ENCODE measurements at regions not wholly inside any gene's neighbourhood (a gene's known extent, or its start where the extent isn't known, plus 50 kb on each side); places are given as distances from the start of the nearest gene placed in this dataset.

GRCh38 chr12:127760996-127761395 is 506.0 kb upstream of the TMEM132C start:
- H3K9ac ChIP-seq = no peak overlapping the region
- no peak overlapping the region for H3K4me2 ChIP-seq
- Mint-ChIP-seq H3K4me3 (no peak overlapping the region), H3K27me3 (ENCODE audit: insufficient read depth, low read depth) (peaks cover 4% of the 10 kb centered on the region), H3K27ac (no peak overlapping the region), H3K9me3 (peaks cover 4% of the 10 kb centered on the region), H3K4me1 (peaks cover 3% of the 10 kb centered on the region), H3K36me3 (no peaks in the 10 kb centered on the region)
- H2AFZ ChIP-seq (replicated peaks) = no peak overlapping the region
- H3K36me3 ChIP-seq = no peaks in the 10 kb centered on the region
- H3K4me3 ChIP-seq = no peak overlapping the region
- H3K79me2 ChIP-seq (ENCODE audit: low read depth) = no peaks in the 10 kb centered on the region
- no peaks in the 10 kb centered on the region for H4K20me1 ChIP-seq (ENCODE audit: low read depth)
- no peaks in the 10 kb centered on the region for H3K4me1 ChIP-seq
- DNase-seq (ENCODE audit: low spot score) = peak; percentile 2
- no peaks in the 10 kb centered on the region for H3K27me3 ChIP-seq
- H3K27ac ChIP-seq = no peak overlapping the region
- H3K9me3 ChIP-seq (ENCODE audit: low read depth) = no peaks in the 10 kb centered on the region
- H3F3A ChIP-seq (ENCODE audit: low read depth) = no peaks in the 10 kb centered on the region
- TF ChIP-seq EZH2phosphoT487 (IDR thresholded peaks at IDR 0.05) (no peak), EZH2 (IDR thresholded peaks at IDR 0.05) (no peak), CTCF (IDR thresholded peaks at IDR 0.05) (no peak)

- peaks cover 3% of the 10 kb centered on the region for H3K4me1 Mint-ChIP-seq
Observed at GRCh38 chr12:127761880-127762279, 505.1 kb upstream of the TMEM132C start.

GRCh38 chr12:127767656-127768055 is 499.3 kb upstream of the TMEM132C start:
- Histone ChIP-seq H3K27me3 (no peaks in the 10 kb centered on the region), H3K4me3 (no peak overlapping the region), H3F3A (ENCODE audit: low read depth) (no peaks in the 10 kb centered on the region), H3K4me1 (no peaks in the 10 kb centered on the region), H3K4me2 (no peak overlapping the region), H3K9ac (no peak overlapping the region), H4K20me1 (ENCODE audit: low read depth) (no peaks in the 10 kb centered on the region), H2AFZ (replicated peaks) (no peak overlapping the region), H3K79me2 (ENCODE audit: low read depth) (no peaks in the 10 kb centered on the region), H3K27ac (no peak overlapping the region), H3K9me3 (ENCODE audit: low read depth) (no peaks in the 10 kb centered on the region), H3K36me3 (no peaks in the 10 kb centered on the region)
- Mint-ChIP-seq H3K9me3 (no peaks in the 10 kb centered on the region), H3K4me1 (no peaks in the 10 kb centered on the region), H3K27ac (no peak overlapping the region), H3K27me3 (ENCODE audit: insufficient read depth, low read depth) (peaks cover 4% of the 10 kb centered on the region), H3K36me3 (no peaks in the 10 kb centered on the region), H3K4me3 (no peak overlapping the region)
- TF ChIP-seq CTCF (IDR thresholded peaks at IDR 0.05) (no peak), EZH2phosphoT487 (IDR thresholded peaks at IDR 0.05) (no peak), EZH2 (IDR thresholded peaks at IDR 0.05) (no peak)
- DNase-seq (ENCODE audit: low spot score) = no peak

More at GRCh38 chr12:127761880-127762279, 505.1 kb upstream of the TMEM132C start:
- no peak for TF ChIP-seq CTCF (IDR thresholded peaks at IDR 0.05)
- no peak for TF ChIP-seq EZH2 (IDR thresholded peaks at IDR 0.05)
- no peak for TF ChIP-seq EZH2phosphoT487 (IDR thresholded peaks at IDR 0.05)
- H2AFZ ChIP-seq (replicated peaks) = no peak overlapping the region
- H3K4me1 ChIP-seq = no peaks in the 10 kb centered on the region
- H3K27ac ChIP-seq = no peak overlapping the region
- peaks cover 4% of the 10 kb centered on the region for H3K27me3 Mint-ChIP-seq (ENCODE audit: insufficient read depth, low read depth)
- H3K4me3 ChIP-seq = no peak overlapping the region
- no peaks in the 10 kb centered on the region for H4K20me1 ChIP-seq (ENCODE audit: low read depth)
- no peaks in the 10 kb centered on the region for H3K36me3 ChIP-seq
- no peak overlapping the region for H3K4me2 ChIP-seq
- H3K9me3 ChIP-seq (ENCODE audit: low read depth) = no peaks in the 10 kb centered on the region
- no peaks in the 10 kb centered on the region for H3K9me3 Mint-ChIP-seq
- H3K27ac Mint-ChIP-seq = no peak overlapping the region
- H3F3A ChIP-seq (ENCODE audit: low read depth) = no peaks in the 10 kb centered on the region
- H3K9ac ChIP-seq = no peak overlapping the region
- no peaks in the 10 kb centered on the region for H3K36me3 Mint-ChIP-seq
- H3K4me3 Mint-ChIP-seq = no peak overlapping the region
- no peak for DNase-seq (ENCODE audit: low spot score)
- H3K79me2 ChIP-seq (ENCODE audit: low read depth) = no peaks in the 10 kb centered on the region
- no peaks in the 10 kb centered on the region for H3K27me3 ChIP-seq
